Mucosa of gallbladder (tissue), 1 donor: ENCODE measurements at regions not wholly inside any gene's neighbourhood (a gene's known extent, or its start where the extent isn't known, plus 50 kb on each side); places are given as distances from the start of the nearest gene placed in this dataset.

Source experiments
- DNase-seq: peaks from one replicate; pipeline ENCODE4 v3.0.0-alpha.2; 2020; ENCODE audit warnings: low spot score
- donor health status: DM: no; HTN: no; CAD: no.

GRCh38 chrX:22664826-22665225, 334.9 kb upstream of the DDX53 start:
- no peak for DNase-seq

GRCh38 chrX:22665818-22666217, 333.9 kb upstream of the DDX53 start:
- no peak for DNase-seq

GRCh38 chrX:22666441-22666840, 333.3 kb upstream of the DDX53 start:
- DNase-seq, result no peak

GRCh38 chrX:22674932-22675331, 324.8 kb upstream of the DDX53 start:
- no peak for DNase-seq

GRCh38 chrX:22686138-22686541, 313.6 kb upstream of the DDX53 start:
- DNase-seq, result no peak

GRCh38 chrX:22689290-22689689, 310.5 kb upstream of the DDX53 start:
- DNase-seq, result no peak

- no peak for DNase-seq
These were observed 309.6 kb upstream of the DDX53 start for GRCh38 chrX:22690116-22690515.

GRCh38 chrX:22691966-22692565, 307.7 kb upstream of the DDX53 start:
- DNase-seq, result no peak

- DNase-seq, result no peak
These were observed 301.6 kb upstream of the DDX53 start for GRCh38 chrX:22698151-22698550.

GRCh38 chrX:22699581-22700091, 300.1 kb upstream of the DDX53 start:
- DNase-seq, result peak; percentile 10

GRCh38 chrX:22712942-22713341, 286.8 kb upstream of the DDX53 start:
- DNase-seq, result no peak

- DNase-seq, result no peak
These were observed 269.2 kb upstream of the DDX53 start for GRCh38 chrX:22730542-22730941.

- DNase-seq, result no peak
These were observed 262.2 kb upstream of the DDX53 start for GRCh38 chrX:22737541-22737940.

- no peak for DNase-seq
These were observed 260.5 kb upstream of the DDX53 start for GRCh38 chrX:22739276-22739675.

GRCh38 chrX:22740836-22741235, 258.9 kb upstream of the DDX53 start:
- DNase-seq, result no peak

GRCh38 chrX:22742174-22742573, 257.6 kb upstream of the DDX53 start:
- no peak for DNase-seq

GRCh38 chrX:22746081-22746480, 253.7 kb upstream of the DDX53 start:
- no peak for DNase-seq

GRCh38 chrX:22748093-22748999, 251.4 kb upstream of the DDX53 start:
- peak; percentile 41 for DNase-seq

- DNase-seq, result no peak
These were observed 240.8 kb upstream of the DDX53 start for GRCh38 chrX:22758807-22759481.

- no peak for DNase-seq
These were observed 239.2 kb upstream of the DDX53 start for GRCh38 chrX:22760513-22761057.

GRCh38 chrX:22788221-22788620, 211.5 kb upstream of the DDX53 start:
- no peak for DNase-seq

- DNase-seq, result no peak
These were observed 204.1 kb upstream of the DDX53 start for GRCh38 chrX:22795671-22796070.
